ENCODE measurements at regions not wholly inside any gene's neighbourhood (a gene's known extent, or its start where the extent isn't known, plus 50 kb on each side); places are given as distances from the start of the nearest gene placed in this dataset.

GRCh38 chr5:17167171-17167891 is 50.1 kb upstream of the BASP1 start:
- no peak for DNase-seq (ENCODE audit: low read depth in 1 of 2, low spot score in 1 of 2)

Measured in activated CD4-positive, alpha-beta T cell treated with anti-CD3 and anti-CD28 coated beads, Interleukin-2, amount 50 U/mL, for 24 hours (primary cell).